Ovary (tissue), 7 donors: ENCODE measurements at regions not wholly inside any gene's neighbourhood (a gene's known extent, or its start where the extent isn't known, plus 50 kb on each side); places are given as distances from the start of the nearest gene placed in this dataset.

Experiments
- DNase-seq, 5 donors: peaks; one replicate each; pipeline ENCODE4 v3.0.0-alpha.2; 2019 to 2020
- H3K27ac ChIP-seq, 2 donors: fragments of 200-600 bp; one replicate each; pipeline versions ENCODE4 v1.5.1 to v1.8.0; 2019 to 2022
- H3K27me3 ChIP-seq: fragments of 200-600 bp; one replicate; pipeline ENCODE4 v1.8.0; 2022
- H3K36me3 ChIP-seq: fragments of 200-600 bp; sonication (generic); one replicate; pipeline ENCODE4 v1.5.1; 2019
- H3K4me1 ChIP-seq: one replicate; pipeline ENCODE4 v1.8.1; 2013; ENCODE audit warnings: mild to moderate bottlenecking, moderate library complexity; ENCODE audit not compliant: insufficient read depth
- H3K4me3 ChIP-seq: fragments of 200-600 bp; sonication (generic); one replicate; pipeline ENCODE4 v1.5.1; 2017
- H3K9me3 ChIP-seq, 2 donors: fragments of 200-600 bp in 1 of 2; sonication (generic) in 1 of 2; one replicate each; pipeline versions ENCODE4 v1.5.1 to v1.8.1; 2013 to 2019; ENCODE audit warnings: mild to moderate bottlenecking in 1 of 2, moderate library complexity in 1 of 2
- CTCF ChIP-seq, 3 donors: fragments of 450-650 bp in 2 of 3; fragments of 200-600 bp in 1 of 3; IDR thresholded peaks; one replicate each; pipeline versions ENCODE4 v1.5.1 to v1.8.0; 2016 to 2022; ENCODE audit warnings: antibody characterized with exemption in 3 of 3, mild to moderate bottlenecking in 1 of 3
- EP300 ChIP-seq: sonication (generic); formaldehyde crosslinking; IDR thresholded peaks from one replicate; pipeline ENCODE4 v1.6.1; 2017; ENCODE audit warnings: antibody characterized with exemption
- POLR2A ChIP-seq: fragments of 450-650 bp; IDR thresholded peaks from one replicate; pipeline ENCODE4 v1.6.1; 2017; ENCODE audit warnings: antibody characterized with exemption, mild to moderate bottlenecking, moderate library complexity
- WGBS, 3 donors: extraction: QIAGEN DNeasy Blood & Tissue Kit in 1 of 3; methylation state at CpG; one replicate each; pipeline versions ENCODE4 v1.1.5 to v1.1.7; 2013 to 2017; 5-methylcytosine and 5-hydroxymethylcytosine counted together
- intact Hi-C, 4 donors: fragments of 100-400 bp; cut with DNase I; formaldehyde crosslinking; loops; one replicate each; pipeline versions ENCODE4 v1.11.0 to v1.15.1; 2022 to 2023
- donor health status: DM: no; HTN: no; CAD: no; lungs with moderate emphysema.
- donor health status: DM: no; HTN: no; CAD: no.
- donor health status: Bipolar disorder and iron deficiency.
- donor health status: DM: no; HTN: no; CAD: no.
- donor health status: DM: yes; HTN: yes; CAD: no.

GRCh38 chr13:19048381-19048780 is 133.2 kb downstream of the TUBA3C start:
- no peak for DNase-seq
- Histone ChIP-seq H3K27me3 (no peaks in the 10 kb centered on the region), H3K4me1 (no peaks in the 10 kb centered on the region), H3K27ac (no peak overlapping the region), H3K9me3 (no peaks in the 10 kb centered on the region), H3K4me3 (no peak overlapping the region), H3K36me3 (no peaks in the 10 kb centered on the region)
- intact Hi-C loops, result no loop called here
- TF ChIP-seq POLR2A (no peak), EP300 (no peak), CTCF (IDR thresholded peaks at IDR 0.05) (no peak)
- 72 to 92% (median 74%) methylated on average over 11 to 15 of the region's 15 CpGs for WGBS, 3 donors

- no peak for TF ChIP-seq CTCF (IDR thresholded peaks at IDR 0.05)
- TF ChIP-seq EP300, result no peak
- TF ChIP-seq POLR2A, result no peak
- DNase-seq, result no peak
- H3K27ac ChIP-seq, result no peak overlapping the region
- no peaks in the 10 kb centered on the region for H3K9me3 ChIP-seq
- intact Hi-C loops, result no loop called here
- 13 to 42% (median 32%) methylated on average over 2 of the region's 2 CpGs for WGBS, 3 donors
- no peak overlapping the region for H3K4me3 ChIP-seq
- H3K27me3 ChIP-seq, result no peaks in the 10 kb centered on the region
- H3K36me3 ChIP-seq, result no peaks in the 10 kb centered on the region
- H3K4me1 ChIP-seq, result no peaks in the 10 kb centered on the region
Observed at GRCh38 chr13:19023115-19023514, 158.5 kb downstream of the TUBA3C start.

- intact Hi-C loops, result no loop called here
- DNase-seq, result no peak
- no peaks in the 10 kb centered on the region for H3K9me3 ChIP-seq
- H3K27ac ChIP-seq, result no peak overlapping the region
- H3K27me3 ChIP-seq, result no peaks in the 10 kb centered on the region
- no peak overlapping the region for H3K4me3 ChIP-seq
- H3K36me3 ChIP-seq, result no peaks in the 10 kb centered on the region
- 55 to 59% (median 58%) methylated on average over 4 of the region's 4 CpGs for WGBS, 3 donors
- H3K4me1 ChIP-seq, result no peaks in the 10 kb centered on the region
- TF ChIP-seq POLR2A (no peak), EP300 (no peak), CTCF (IDR thresholded peaks at IDR 0.05) (no peak)
Observed at GRCh38 chr13:19020988-19021387, 160.6 kb downstream of the TUBA3C start.

GRCh38 chr13:18998389-18998788 is 183.2 kb downstream of the TUBA3C start:
- 64 to 68% (median 66%) methylated on average over 6 of the region's 6 CpGs for WGBS, 3 donors
- TF ChIP-seq CTCF (IDR thresholded peaks at IDR 0.05) (no peak), EP300 (no peak), POLR2A (no peak)

GRCh38 chr13:18996627-18997051 is 185.0 kb downstream of the TUBA3C start:
- TF ChIP-seq POLR2A, result no peak
- TF ChIP-seq EP300, result no peak
- TF ChIP-seq CTCF (IDR thresholded peaks at IDR 0.05), result no peak
- intact Hi-C loops, result no loop called here
- no peak for DNase-seq
- Histone ChIP-seq H3K4me1 (no peaks in the 10 kb centered on the region), H3K27ac (no peak overlapping the region), H3K36me3 (no peaks in the 10 kb centered on the region), H3K9me3 (no peaks in the 10 kb centered on the region), H3K4me3 (no peak overlapping the region), H3K27me3 (no peaks in the 10 kb centered on the region)
- WGBS, 3 donors, result 75 to 96% (median 93%) methylated on average over 1 of the region's 1 CpG

More at GRCh38 chr13:18998389-18998788, 183.2 kb downstream of the TUBA3C start:
- Histone ChIP-seq H3K27me3 (no peaks in the 10 kb centered on the region), H3K36me3 (no peaks in the 10 kb centered on the region), H3K9me3 (no peaks in the 10 kb centered on the region), H3K4me1 (no peaks in the 10 kb centered on the region), H3K27ac (no peak overlapping the region), H3K4me3 (no peak overlapping the region)
- no peak for DNase-seq
- intact Hi-C loops, result no loop called here
